IMR-90 (cell line): ENCODE measurements at regions not wholly inside any gene's neighbourhood (a gene's known extent, or its start where the extent isn't known, plus 50 kb on each side); places are given as distances from the start of the nearest gene placed in this dataset.

Experiments used
- ATAC-seq: fragments of 200-7000 bp; cut with Tn5 transposase; 2 replicates; pipeline ENCODE4 v1.9.1; 2020; ENCODE audit warnings: low read depth, mild to moderate bottlenecking, moderate library complexity
- BruUV-seq: library from RNA; stranded (reverse); fragments of 400-500 nt; replicated peaks from 2 replicates; lab custom pipeline; 2021; lab: Mats Ljungman, UMichigan
- CTCF ChIA-PET: fragments of 300-600 bp; formaldehyde crosslinking; extraction: SDS; loops from one replicate; lab custom pipeline; 2021; ENCODE audit warnings: antibody characterized with exemption; lab: Yijun Ruan, JAX
- POLR2A ChIA-PET: fragments of 300-600 bp; sonication (Branson Sonifier 250); formaldehyde crosslinking; loops from one replicate; lab custom pipeline; 2022; ENCODE audit warnings: antibody characterized with exemption; ENCODE audit not compliant: unreplicated experiment; lab: Charles Lee
- DNase-seq: peaks from one replicate; pipeline ENCODE4 v3.0.0; 2013
- H2AFZ ChIP-seq: replicated peaks from 2 replicates; pipeline ENCODE3; 2013; ENCODE audit warnings: low read length, mild to moderate bottlenecking; ENCODE audit not compliant: poor library complexity
- H2AK5ac ChIP-seq: 2 replicates; pipeline ENCODE4 v1.6.1; 2013; ENCODE audit warnings: low read depth, low read length, inconsistent platforms
- H2AK9ac ChIP-seq: replicated peaks from 2 replicates; pipeline ENCODE3; 2013; ENCODE audit warnings: mild to moderate bottlenecking, low read depth, low read length, moderate library complexity; ENCODE audit not compliant: poor library complexity
- H2BK120ac ChIP-seq: 2 replicates; pipeline ENCODE4 v1.6.1; 2013; ENCODE audit warnings: low read depth, low read length, inconsistent platforms
- H2BK15ac ChIP-seq: 3 replicates; pipeline ENCODE4 v1.6.1; 2013; ENCODE audit warnings: low read depth, low read length, inconsistent platforms
- H2BK20ac ChIP-seq: 2 replicates; pipeline ENCODE4 v1.6.1; 2013; ENCODE audit warnings: low read depth, mild to moderate bottlenecking, inconsistent platforms, low read length, moderate library complexity
- H2BK5ac ChIP-seq: 2 replicates; pipeline ENCODE4 v1.6.1; 2013; ENCODE audit warnings: mild to moderate bottlenecking, low read depth, low read length, inconsistent platforms; ENCODE audit not compliant: poor library complexity, severe bottlenecking
- H3K14ac ChIP-seq: replicated peaks from 2 replicates; pipeline ENCODE4 v1.6.1; 2013; ENCODE audit warnings: low read depth, low read length, inconsistent platforms
- H3K18ac ChIP-seq: 2 replicates; pipeline ENCODE4 v1.6.1; 2013; ENCODE audit warnings: low read depth, low read length, control low read depth
- H3K23ac ChIP-seq: 2 replicates; pipeline ENCODE4 v1.6.1; 2013; ENCODE audit warnings: low read depth, low read length, inconsistent platforms
- H3K27ac ChIP-seq: 2 replicates; pipeline ENCODE4 v1.5.1; 2013; ENCODE audit warnings: mild to moderate bottlenecking, control low read depth, low read length; ENCODE audit not compliant: insufficient read depth
- H3K27me3 ChIP-seq: 2 replicates; pipeline ENCODE4 v1.6.1; 2013; ENCODE audit warnings: low read length; ENCODE audit not compliant: control insufficient read depth, insufficient read depth
- H3K36me3 ChIP-seq: 2 replicates; pipeline ENCODE4 v1.6.1; 2013; ENCODE audit warnings: low read length, mixed read lengths; ENCODE audit not compliant: control insufficient read depth, insufficient read depth
- H3K4ac ChIP-seq: 2 replicates; pipeline ENCODE4 v1.6.1; 2013; ENCODE audit warnings: low read depth, low read length, inconsistent platforms
- H3K4me1 ChIP-seq: 2 replicates; pipeline ENCODE4 v1.6.1; 2013; ENCODE audit warnings: low read length, mixed read lengths; ENCODE audit not compliant: control insufficient read depth, insufficient read depth
- H3K4me2 ChIP-seq: 2 replicates; pipeline ENCODE4 v1.6.1; 2013; ENCODE audit warnings: low read depth, mild to moderate bottlenecking, control low read depth, low read length, moderate library complexity
- H3K4me3 ChIP-seq: 2 replicates; pipeline ENCODE4 v1.5.1; 2013; ENCODE audit warnings: low read depth, mild to moderate bottlenecking, control low read depth, low read length, moderate library complexity; ENCODE audit not compliant: insufficient read depth
- H3K56ac ChIP-seq: 2 replicates; pipeline ENCODE4 v1.6.1; 2013; ENCODE audit warnings: low read length, inconsistent platforms; ENCODE audit not compliant: insufficient read depth; ENCODE audit errors: extremely low read depth
- H3K79me1 ChIP-seq, 2 experiments: 2 replicates each; pipeline ENCODE4 v1.6.1; 2013; ENCODE audit warnings: low read length in 2 of 2, inconsistent platforms in 1 of 2, low read depth in 1 of 2
- H3K9ac ChIP-seq: 2 replicates; pipeline ENCODE4 v1.6.1; 2013; ENCODE audit warnings: low read depth, low read length, control low read depth
- H3K9me1 ChIP-seq: 2 replicates; pipeline ENCODE4 v1.6.1; 2013; ENCODE audit warnings: low read length, inconsistent platforms; ENCODE audit not compliant: insufficient read depth
- H3K9me3 ChIP-seq: 2 replicates; pipeline ENCODE4 v1.6.1; 2013; ENCODE audit warnings: low read length; ENCODE audit not compliant: control insufficient read depth, insufficient read depth
- H4K20me1 ChIP-seq: 2 replicates; pipeline ENCODE4 v1.6.1; 2013; ENCODE audit warnings: low read length, inconsistent platforms; ENCODE audit not compliant: insufficient read depth
- H4K5ac ChIP-seq: 2 replicates; pipeline ENCODE4 v1.6.1; 2013; ENCODE audit warnings: mild to moderate bottlenecking, low read depth, low read length, control low read depth
- H4K8ac ChIP-seq, 2 experiments: 2 replicates each; pipeline ENCODE4 v1.6.1; 2013; ENCODE audit warnings: low read depth in 2 of 2, low read length in 2 of 2, control low read depth in 1 of 2, inconsistent platforms in 1 of 2
- H4K91ac ChIP-seq: 2 replicates; pipeline ENCODE4 v1.6.1; 2013; ENCODE audit warnings: low read depth, low read length, inconsistent platforms; ENCODE audit not compliant: insufficient read depth
- BHLHE40 ChIP-seq: fragments of 150-350 bp; IDR thresholded peaks from 2 replicates; pipeline ENCODE4 v1.6.1; 2016; ENCODE audit warnings: mild to moderate bottlenecking, low read depth, low read length
- CEBPB ChIP-seq: IDR thresholded peaks from 2 replicates; pipeline ENCODE4 v1.6.1; 2012; ENCODE audit warnings: low read depth, low read length, improper control_type of control experiment
- CHD1 ChIP-seq: IDR thresholded peaks from 2 replicates; pipeline ENCODE4 v1.6.1; 2012; ENCODE audit warnings: low read depth, low read length, improper control_type of control experiment
- FOS ChIP-seq: fragments of 150-350 bp; IDR thresholded peaks from 2 replicates; pipeline ENCODE4 v1.6.1; 2016; ENCODE audit warnings: low read depth, low read length
- MAFK ChIP-seq: IDR thresholded peaks from 2 replicates; pipeline ENCODE4 v1.6.1; 2012; ENCODE audit warnings: low read depth, low read length, improper control_type of control experiment
- MAZ ChIP-seq: IDR thresholded peaks from 2 replicates; pipeline ENCODE4 v1.6.1; 2012; ENCODE audit warnings: low read depth, mild to moderate bottlenecking, low read length, improper control_type of control experiment, moderate library complexity, borderline replicate concordance
- MXI1 ChIP-seq: IDR thresholded peaks from 2 replicates; pipeline ENCODE4 v1.6.1; 2012; ENCODE audit warnings: low read depth, mild to moderate bottlenecking, low read length, moderate library complexity, borderline replicate concordance
- NFE2L2 ChIP-seq: fragments of 150-350 bp; IDR thresholded peaks from 2 replicates; pipeline ENCODE4 v1.6.1; 2016; ENCODE audit warnings: low read depth, mild to moderate bottlenecking, low read length
- RAD21 ChIP-seq: IDR thresholded peaks from 2 replicates; pipeline ENCODE4 v1.6.1; 2012; ENCODE audit warnings: low read length, improper control_type of control experiment
- RFX5 ChIP-seq: IDR thresholded peaks from 2 replicates; pipeline ENCODE4 v1.8.0; 2012; ENCODE audit warnings: low read depth, mild to moderate bottlenecking, low read length, moderate library complexity
- SMC3 ChIP-seq: fragments of 150-350 bp; IDR thresholded peaks from 2 replicates; pipeline ENCODE4 v1.6.1; 2016; ENCODE audit warnings: low read depth, mild to moderate bottlenecking, antibody characterized with exemption, low read length, moderate library complexity
- WGBS, 2 experiments: methylation state at CpG; one replicate each; pipeline versions ENCODE4 v1.1.5 to v1.1.7; 2013; ENCODE audit warnings: missing lambda C conversion rate in 2 of 2; ENCODE audit not compliant: insufficient read length in 1 of 2; ENCODE audit errors: extremely low coverage in 2 of 2; 5-methylcytosine and 5-hydroxymethylcytosine counted together
- dilution Hi-C: fragments of 300-500 bp; cut with HindIII; formaldehyde crosslinking; loops from one replicate; pipeline ENCODE4 v1.14.3; 2018; ENCODE audit warnings: low sequenced_read_pairs; ENCODE audit not compliant: unreplicated experiment
- in situ Hi-C: fragments of 300-500 bp; cut with MboI; formaldehyde crosslinking; loops from 3 replicates; pipeline ENCODE4 v1.14.3; 2019; ENCODE audit warnings: low sequenced_read_pairs, inconsistent platforms, mixed read lengths
- intact Hi-C: fragments of 100-400 bp; cut with micrococcal nuclease; formaldehyde crosslinking; loops from 2 replicates; pipeline ENCODE4 v1.10.0; 2022
- TF ChIP-seq, protein P1 (sequence below): fragments of 150-350 bp; IDR thresholded peaks from 2 replicates; pipeline ENCODE4 v1.6.1; 2016; ENCODE audit warnings: low read depth, mild to moderate bottlenecking, low read length, moderate library complexity, borderline replicate concordance

DNA sequence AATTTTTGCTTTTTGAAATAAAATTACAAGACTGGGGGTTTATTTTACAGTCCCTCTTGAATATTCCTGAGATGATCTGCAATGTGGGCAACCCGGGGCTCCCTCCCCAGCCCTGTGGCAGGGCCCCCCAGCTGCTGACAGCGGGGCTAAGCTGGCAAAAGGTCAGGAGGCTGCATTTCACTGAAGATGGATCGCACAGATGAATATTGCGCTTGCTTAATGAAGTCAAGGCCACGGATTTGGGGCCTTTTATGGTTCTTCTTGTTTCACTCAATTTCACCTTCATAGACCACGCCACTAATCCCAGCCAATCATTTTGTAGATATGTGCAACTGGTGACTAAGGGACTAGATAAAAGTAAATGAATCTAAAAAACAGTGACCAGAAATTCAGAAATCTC is 50.8 kb upstream of the SLC22A15 start:
- Histone ChIP-seq H2AK9ac (no peak overlapping the region), H3K9ac (no peak overlapping the region), H3K9me3 (no peaks in the 10 kb centered on the region), H2BK120ac (no peak overlapping the region), H4K20me1 (no peaks in the 10 kb centered on the region), H3K27ac (no peak overlapping the region), H4K8ac (no peak overlapping the region), H3K18ac (no peak overlapping the region), H2AFZ (no peak overlapping the region), H2BK20ac (no peak overlapping the region), H4K91ac (no peak overlapping the region), H3K9me1 (no peaks in the 10 kb centered on the region), H3K36me3 (no peaks in the 10 kb centered on the region), H2AK5ac (no peak overlapping the region), H3K56ac (no peak overlapping the region), H3K4ac (no peak overlapping the region), H2BK5ac (no peak overlapping the region), H3K27me3 (peaks cover 2% of the 10 kb centered on the region; the same call in 1 of the 2 replicates), H3K4me2 (no peak overlapping the region), H3K14ac (no peak overlapping the region), H3K23ac (no peak overlapping the region), H3K79me1 (no peaks in the 10 kb centered on the region), H3K4me1 (no peaks in the 10 kb centered on the region), H4K5ac (no peak overlapping the region), H2BK15ac (no peak overlapping the region), H3K4me3 (no peak overlapping the region)
- no TSS peak for BruUV-seq
- ChIA-PET CTCF (interaction anchor here (1.2 kb wide), 1 partner anchor 80 kb away, joined by 5 read pairs; no protein-coding TSS in a partner anchor), POLR2A (no interaction called here)
- intact Hi-C loops (no loop called here), dilution Hi-C loops (no loop called here), in situ Hi-C loops (no loop called here)
- ATAC-seq, result no peak
- TF ChIP-seq BHLHE40, result no peak
- TF ChIP-seq, protein P1, sequence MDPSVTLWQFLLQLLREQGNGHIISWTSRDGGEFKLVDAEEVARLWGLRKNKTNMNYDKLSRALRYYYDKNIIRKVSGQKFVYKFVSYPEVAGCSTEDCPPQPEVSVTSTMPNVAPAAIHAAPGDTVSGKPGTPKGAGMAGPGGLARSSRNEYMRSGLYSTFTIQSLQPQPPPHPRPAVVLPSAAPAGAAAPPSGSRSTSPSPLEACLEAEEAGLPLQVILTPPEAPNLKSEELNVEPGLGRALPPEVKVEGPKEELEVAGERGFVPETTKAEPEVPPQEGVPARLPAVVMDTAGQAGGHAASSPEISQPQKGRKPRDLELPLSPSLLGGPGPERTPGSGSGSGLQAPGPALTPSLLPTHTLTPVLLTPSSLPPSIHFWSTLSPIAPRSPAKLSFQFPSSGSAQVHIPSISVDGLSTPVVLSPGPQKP, result no peak
- no peak for TF ChIP-seq CHD1
- no peak for TF ChIP-seq MAZ
- TF ChIP-seq CEBPB, result no peak
- no peak for TF ChIP-seq RAD21
- no peak for TF ChIP-seq MAFK
- no peak for TF ChIP-seq RFX5
- no peak for TF ChIP-seq MXI1
- no peak for TF ChIP-seq FOS
- TF ChIP-seq SMC3, result no peak
- no peak for TF ChIP-seq NFE2L2
- no peak for DNase-seq
- WGBS, 2 experiments, result 40% methylated on average over 1 of the region's 6 CpGs; no CpG with 5 or more reads in 1 of the 2 experiments
